ENCODE measurements at regions not wholly inside any gene's neighbourhood (a gene's known extent, or its start where the extent isn't known, plus 50 kb on each side); places are given as distances from the start of the nearest gene placed in this dataset.

DNA sequence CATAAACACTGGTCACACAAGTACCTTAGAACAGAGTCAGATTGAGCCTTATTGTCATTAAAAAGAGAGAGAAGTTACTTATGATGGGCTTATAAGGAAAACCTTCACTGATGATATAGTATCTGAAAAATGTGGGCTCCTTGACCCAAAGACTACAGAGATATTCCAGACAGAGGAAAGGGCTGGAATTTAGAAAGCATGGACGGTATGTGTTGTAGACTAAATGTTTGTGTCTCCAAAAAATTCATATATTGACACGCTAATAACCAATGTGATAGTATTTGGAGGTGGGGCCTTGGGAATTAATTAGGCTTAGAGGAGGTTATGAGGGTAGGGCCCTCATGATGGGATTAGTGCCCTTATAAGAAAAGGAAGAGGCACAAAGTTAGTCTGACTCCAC lies 61.0 kb upstream of the DAZL start:
- H3K4me3 ChIP-seq (ENCODE audit: low read depth, low read length), result no peak overlapping the region
- ChIA-PET POLR2A (no interaction called here), CTCF (no interaction called here)
- DNase-seq (ENCODE audit: low read depth), result no peak
- H3K27me3 ChIP-seq (ENCODE audit: control insufficient read depth, insufficient read depth, low read length), result no peaks in the 10 kb centered on the region
- no peaks in the 10 kb centered on the region for H3K36me3 ChIP-seq (ENCODE audit: control insufficient read depth, insufficient read depth, low read length)
- TF ChIP-seq CTCF (IDR thresholded peaks at IDR 0.05; ENCODE audit: insufficient read depth, low read depth, low read length), result no peak

- POLR2A ChIA-PET, result no interaction called here
- H3K27me3 ChIP-seq (ENCODE audit: control insufficient read depth, insufficient read depth, low read length), result no peaks in the 10 kb centered on the region
- DNase-seq (ENCODE audit: low read depth), result no peak
Observed at GRCh38 chr3:16667633-16668032, 62.4 kb upstream of the DAZL start.

DNA sequence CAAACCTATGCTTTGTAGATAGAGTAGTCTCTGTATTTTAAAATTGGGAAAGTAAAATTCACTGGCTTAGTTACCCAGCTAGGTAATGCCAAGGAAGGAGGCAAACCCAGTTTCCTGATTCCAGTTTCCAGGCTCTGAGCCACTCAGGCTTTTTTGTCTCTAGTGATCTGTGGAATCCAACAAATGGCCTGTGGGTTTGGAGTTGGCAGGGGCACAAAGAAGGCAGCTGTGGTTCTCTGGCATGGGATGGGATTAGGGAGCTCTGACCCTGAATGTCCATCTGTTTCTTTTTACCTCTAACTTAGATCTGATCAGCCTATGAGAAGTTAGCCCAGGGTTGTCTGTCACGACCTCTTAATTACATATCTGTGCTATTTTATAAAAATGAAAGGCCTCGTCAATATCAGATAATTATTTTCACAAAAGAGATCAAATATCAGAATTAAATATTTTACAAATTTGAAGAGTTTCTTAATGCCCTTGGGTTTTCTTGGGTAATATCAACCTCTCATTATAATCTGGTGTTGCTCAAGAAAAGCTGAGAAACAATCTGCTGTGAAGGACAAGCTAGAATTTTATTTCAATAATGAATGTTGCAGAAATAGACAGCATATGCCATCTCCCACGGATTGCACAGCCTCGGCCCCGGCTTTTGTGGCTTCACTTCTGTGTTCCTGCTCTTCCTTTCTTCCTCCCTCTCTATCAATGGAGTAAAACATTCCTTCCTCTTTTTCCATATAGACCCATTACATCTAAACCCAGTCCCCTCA lies 63.7 kb upstream of the DAZL start:
- POLR2A ChIA-PET, result no interaction called here
- no peaks in the 10 kb centered on the region for H3K27me3 ChIP-seq (ENCODE audit: control insufficient read depth, insufficient read depth, low read length)
- TF ChIP-seq CTCF (IDR thresholded peaks at IDR 0.05; ENCODE audit: insufficient read depth, low read depth, low read length), result no peak
- DNase-seq (ENCODE audit: low read depth), result no peak
- CTCF ChIA-PET, result interaction anchor here (0.6 kb wide), 1 partner anchor 801 kb away, joined by 4 read pairs; no protein-coding TSS in a partner anchor
- no peak overlapping the region for H3K4me3 ChIP-seq (ENCODE audit: low read depth, low read length)
- H3K36me3 ChIP-seq (ENCODE audit: control insufficient read depth, insufficient read depth, low read length), result no peaks in the 10 kb centered on the region

More at GRCh38 chr3:16667633-16668032, 62.4 kb upstream of the DAZL start:
- no peak for TF ChIP-seq CTCF (IDR thresholded peaks at IDR 0.05; ENCODE audit: insufficient read depth, low read depth, low read length)
- H3K36me3 ChIP-seq (ENCODE audit: control insufficient read depth, insufficient read depth, low read length), result no peaks in the 10 kb centered on the region
- no peak overlapping the region for H3K4me3 ChIP-seq (ENCODE audit: low read depth, low read length)
- CTCF ChIA-PET, result interaction anchor here (0.6 kb wide), 1 partner anchor 365 kb away, joined by 3 read pairs; no protein-coding TSS in a partner anchor

DNA sequence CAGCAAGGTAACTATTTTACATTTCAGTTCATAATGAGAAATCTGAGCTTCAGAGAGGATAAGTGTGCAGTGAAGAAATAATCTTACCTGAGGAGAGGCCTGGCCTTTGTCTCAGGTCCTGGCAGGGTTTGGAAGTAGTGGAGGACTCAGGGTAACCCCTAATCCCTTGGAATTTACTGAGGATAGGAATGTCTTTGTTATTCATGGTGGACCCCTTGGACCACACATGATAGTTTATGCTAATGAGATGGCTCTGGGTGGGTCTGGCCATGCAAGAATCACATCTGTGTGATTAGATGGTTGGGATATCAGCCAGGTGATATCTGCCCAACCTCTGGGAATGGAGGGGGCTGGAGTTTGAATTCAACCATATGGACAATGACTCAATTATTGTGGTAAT lies 65.0 kb upstream of the DAZL start:
- ChIA-PET POLR2A (no interaction called here), CTCF (no interaction called here)
- no peak for TF ChIP-seq CTCF (IDR thresholded peaks at IDR 0.05; ENCODE audit: insufficient read depth, low read depth, low read length)
- Histone ChIP-seq H3K27me3 (ENCODE audit: control insufficient read depth, insufficient read depth, low read length) (no peaks in the 10 kb centered on the region), H3K4me3 (ENCODE audit: low read depth, low read length) (no peak overlapping the region), H3K36me3 (ENCODE audit: control insufficient read depth, insufficient read depth, low read length) (no peaks in the 10 kb centered on the region)
- DNase-seq (ENCODE audit: low read depth), result no peak

GRCh38 chr3:16671690-16672089 lies 66.5 kb upstream of the DAZL start:
- H3K36me3 ChIP-seq (ENCODE audit: control insufficient read depth, insufficient read depth, low read length), result no peaks in the 10 kb centered on the region
- TF ChIP-seq CTCF (IDR thresholded peaks at IDR 0.05; ENCODE audit: insufficient read depth, low read depth, low read length), result no peak
- no peaks in the 10 kb centered on the region for H3K27me3 ChIP-seq (ENCODE audit: control insufficient read depth, insufficient read depth, low read length)
- no peak for DNase-seq (ENCODE audit: low read depth)
- H3K4me3 ChIP-seq (ENCODE audit: low read depth, low read length), result no peak overlapping the region
- ChIA-PET POLR2A (no interaction called here), CTCF (interaction anchor here (1.0 kb wide), 1 partner anchor 13 kb away, joined by 4 read pairs; no protein-coding TSS in a partner anchor)
